Iris pigment epithelial cell (primary cell): ENCODE measurements at regions not wholly inside any gene's neighbourhood (a gene's known extent, or its start where the extent isn't known, plus 50 kb on each side); places are given as distances from the start of the nearest gene placed in this dataset.

Source experiments
- DNase-seq: peaks from one replicate; pipeline ENCODE4 v3.0.0-alpha.2; 2011; ENCODE audit warnings: low read depth

- no peak for DNase-seq
These were observed 203.3 kb downstream of the PTPRU start for GRCh38 chr1:29439615-29440014.

DNA sequence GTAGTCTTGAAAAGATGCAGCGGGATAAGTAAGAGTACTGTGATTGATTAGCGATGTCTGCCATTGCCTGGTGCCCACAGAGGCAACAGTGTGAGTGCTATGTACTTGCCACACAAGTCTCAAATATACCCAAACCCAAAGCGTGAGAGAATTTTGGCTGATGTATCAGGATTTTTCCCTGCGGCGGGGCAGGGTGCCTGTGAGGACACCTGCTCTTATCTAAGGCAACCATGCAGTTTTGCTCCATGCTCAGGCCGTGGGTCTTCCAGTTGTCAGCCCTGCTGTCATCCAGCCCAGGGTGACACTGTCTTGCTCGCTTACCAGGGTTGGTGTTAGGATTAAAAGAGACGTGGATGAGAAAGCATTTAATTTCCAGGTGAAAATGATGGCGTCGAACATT, 202.7 kb downstream of the PTPRU start:
- DNase-seq, result no peak

DNA sequence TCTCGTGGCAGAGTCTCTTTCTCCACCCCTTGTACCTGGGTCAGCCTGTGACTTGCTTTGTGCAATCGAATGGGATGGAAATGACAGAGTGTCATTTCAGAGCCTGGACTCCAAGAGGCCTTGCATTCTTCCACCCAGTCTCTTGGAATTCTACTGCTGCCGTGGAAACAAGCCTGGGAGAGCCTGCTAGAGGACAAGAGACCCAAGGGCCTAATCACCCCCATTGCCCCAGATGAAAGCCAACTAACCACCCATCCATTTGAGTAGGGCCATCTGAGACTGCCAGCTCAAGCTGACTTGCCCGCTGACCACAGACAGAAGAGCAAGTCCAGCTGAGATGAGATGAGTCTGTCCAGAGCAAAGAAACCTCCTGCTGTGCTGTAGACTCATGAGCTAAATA, 201.6 kb downstream of the PTPRU start:
- no peak for DNase-seq

DNA sequence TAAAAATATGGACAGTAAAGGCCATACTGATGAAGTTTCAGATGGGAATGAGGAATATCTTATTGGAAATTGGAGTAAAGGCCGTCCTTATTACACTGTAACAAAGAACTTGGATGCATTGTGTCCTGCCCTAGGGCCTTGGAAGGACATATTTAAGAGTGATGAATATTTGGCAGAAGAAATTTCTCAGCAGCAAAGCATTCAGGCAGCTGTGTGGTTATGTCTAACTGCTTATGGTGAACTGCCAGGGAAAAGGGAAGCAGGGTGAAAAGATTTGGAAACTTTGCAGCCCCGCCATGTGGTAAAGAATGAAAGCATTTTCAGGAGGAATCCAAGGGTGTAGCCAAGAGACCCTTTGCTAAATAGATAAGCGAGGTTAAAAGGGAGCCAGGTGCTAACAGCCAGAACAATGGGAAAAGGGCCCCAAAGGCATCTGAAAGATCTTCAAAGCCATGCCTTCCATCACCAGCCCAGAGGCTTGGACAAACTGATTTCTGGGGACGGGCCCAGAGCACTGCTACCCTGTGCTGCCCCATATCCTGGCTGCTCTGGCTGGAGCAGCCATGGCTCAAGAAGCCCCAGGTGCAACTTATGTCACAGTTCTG, 200.0 kb downstream of the PTPRU start:
- DNase-seq, result no peak

- DNase-seq, result no peak
These were observed 197.5 kb downstream of the PTPRU start for GRCh38 chr1:29433830-29434229.

DNA sequence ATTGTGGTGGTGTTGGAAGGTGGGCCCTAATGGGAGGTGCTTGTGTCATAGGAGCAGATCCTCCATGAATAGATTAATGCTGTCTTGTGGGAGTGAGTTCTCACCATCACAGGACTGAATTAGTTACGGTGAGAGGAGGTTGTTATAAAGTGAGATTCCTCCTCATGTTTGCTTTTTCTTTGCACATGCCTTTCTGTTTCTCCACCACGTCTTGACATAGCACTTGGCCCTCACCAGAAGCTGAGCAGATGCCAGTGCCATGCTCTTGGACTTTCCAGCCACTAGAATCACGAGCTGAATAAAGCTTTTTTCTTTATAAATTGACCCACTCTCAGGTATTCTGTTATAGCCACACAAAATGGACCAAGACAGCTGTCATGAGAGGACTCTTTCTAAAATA, 194.8 kb downstream of the PTPRU start:
- DNase-seq, result no peak

GRCh38 chr1:29429656-29430055, 193.3 kb downstream of the PTPRU start:
- DNase-seq, result no peak

DNA sequence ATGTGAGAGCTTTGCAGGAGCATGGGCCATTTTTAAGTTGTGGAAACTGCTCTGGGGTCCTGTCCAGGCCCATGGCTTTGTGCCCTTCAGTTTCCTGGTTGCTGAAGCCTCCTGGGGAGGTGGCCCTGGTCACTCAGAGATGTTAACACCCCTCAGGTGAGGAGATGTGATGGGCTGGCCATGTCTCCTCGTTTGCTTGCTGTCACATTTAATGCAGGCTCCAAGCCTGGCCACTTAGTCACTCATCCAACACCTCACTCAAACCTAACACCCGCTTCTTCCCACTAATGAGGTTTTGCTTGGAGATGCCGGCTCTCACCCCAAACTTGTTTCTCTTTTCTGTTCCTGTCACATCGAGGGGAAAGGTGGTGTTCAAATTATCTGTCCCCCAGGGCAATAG, 192.7 kb downstream of the PTPRU start:
- no peak for DNase-seq

GRCh38 chr1:29428280-29428615, 191.9 kb downstream of the PTPRU start:
- DNase-seq, result no peak

DNA sequence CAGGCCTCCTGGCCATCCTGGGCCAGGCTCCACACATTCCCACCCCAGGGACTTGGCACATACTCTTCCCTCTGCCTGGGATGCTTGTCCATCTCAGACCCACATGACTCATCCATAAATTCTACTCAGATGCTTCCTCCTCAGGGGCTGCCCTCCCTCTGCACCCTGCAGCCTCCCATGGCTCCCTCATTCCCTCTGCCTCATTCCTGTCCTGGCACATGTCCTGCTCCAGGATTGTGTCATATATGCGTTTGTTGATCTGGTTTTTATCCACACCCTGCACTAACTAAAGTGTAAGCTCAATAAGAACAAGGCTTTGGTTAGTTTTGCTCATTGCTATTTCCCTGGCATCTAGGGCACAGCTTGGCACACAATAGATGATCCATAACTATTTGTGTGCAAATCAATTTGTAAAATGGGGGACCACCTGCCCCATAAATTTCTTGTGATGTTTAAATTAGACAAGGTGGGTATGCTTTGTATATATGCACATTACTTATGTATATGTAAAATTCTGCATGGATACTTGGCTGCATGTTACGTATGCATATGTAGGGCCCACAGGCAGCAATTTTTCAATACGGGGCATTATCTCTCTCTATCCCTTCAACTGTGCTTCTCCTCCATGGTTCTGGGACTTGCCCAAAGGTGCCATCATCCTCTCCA, 191.4 kb downstream of the PTPRU start:
- no peak for DNase-seq

GRCh38 chr1:29426701-29427279, 190.5 kb downstream of the PTPRU start:
- no peak for DNase-seq

- no peak for DNase-seq
These were observed 189.3 kb downstream of the PTPRU start for GRCh38 chr1:29425631-29426030.

- DNase-seq, result no peak
These were observed 187.9 kb downstream of the PTPRU start for GRCh38 chr1:29424266-29424665.

DNA sequence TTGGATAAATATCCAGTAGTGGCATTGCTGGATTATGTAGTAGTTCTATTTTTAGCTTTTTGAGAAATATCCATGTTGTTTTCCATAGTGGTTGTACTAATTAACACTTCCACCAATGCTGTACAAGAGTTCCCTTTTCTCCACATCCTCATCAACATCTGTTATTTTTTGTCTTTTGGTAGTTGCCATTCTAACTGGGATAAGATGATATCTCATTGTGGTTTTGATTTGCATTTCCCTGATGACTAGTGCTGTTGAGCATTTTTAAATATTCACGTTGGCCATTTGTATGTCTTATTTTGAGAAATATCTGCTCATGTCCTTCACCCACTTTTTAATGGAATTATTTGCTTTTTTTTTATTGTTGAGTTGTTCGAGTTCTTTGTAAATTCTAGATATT, 183.9 kb downstream of the PTPRU start:
- DNase-seq, result peak; percentile 8

- DNase-seq, result no peak
These were observed 181.6 kb downstream of the PTPRU start for GRCh38 chr1:29417971-29418370.

GRCh38 chr1:29417147-29417858, 181.0 kb downstream of the PTPRU start:
- peak; percentile 24 for DNase-seq

- DNase-seq, result no peak
These were observed 180.2 kb downstream of the PTPRU start for GRCh38 chr1:29416267-29417146.

DNA sequence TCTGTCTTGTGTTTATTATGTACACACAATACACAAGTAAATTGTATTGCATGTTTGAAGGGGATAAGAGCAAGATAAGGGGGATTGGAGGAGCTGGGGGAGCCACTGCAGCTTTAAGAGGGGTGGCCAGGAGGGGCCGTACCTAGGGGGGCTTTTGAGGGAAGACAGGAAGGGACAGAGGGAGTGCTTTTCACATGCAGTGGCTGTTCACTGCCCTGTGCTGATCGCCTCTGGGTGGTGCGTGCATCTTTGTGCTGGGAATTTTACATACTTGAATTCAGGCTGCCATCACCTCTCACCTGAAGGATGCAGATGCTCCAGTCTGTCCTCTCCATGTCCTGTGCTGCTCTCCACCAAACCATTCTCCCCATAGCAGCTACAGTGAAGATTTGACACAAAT, 179.5 kb downstream of the PTPRU start:
- no peak for DNase-seq

GRCh38 chr1:29415156-29415830, 179.0 kb downstream of the PTPRU start:
- no peak for DNase-seq

GRCh38 chr1:29414086-29414485, 177.8 kb downstream of the PTPRU start:
- DNase-seq, result no peak

- no peak for DNase-seq
These were observed 177.3 kb downstream of the PTPRU start for GRCh38 chr1:29413661-29414060.

DNA sequence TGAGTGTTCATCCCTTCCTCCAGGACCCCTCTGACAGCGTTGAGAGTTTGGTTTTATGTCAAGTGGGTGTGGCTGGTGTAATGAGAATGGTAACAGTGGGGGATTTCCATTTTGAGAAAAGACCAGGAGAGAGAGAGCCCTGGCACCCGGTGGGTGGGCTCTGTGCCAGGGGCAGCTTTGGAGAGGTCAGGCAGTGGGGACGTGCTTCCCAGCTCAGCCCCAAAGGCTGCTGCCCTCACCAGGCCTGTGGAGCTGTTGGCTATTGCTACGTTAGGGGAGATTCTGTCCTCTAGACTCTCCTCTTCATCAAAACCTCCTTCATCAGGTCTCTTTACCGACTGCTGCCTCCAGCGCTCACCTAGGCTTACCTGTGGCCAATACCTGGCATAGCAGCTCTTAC, 176.3 kb downstream of the PTPRU start:
- DNase-seq, result no peak
